Keratinocyte (primary cell): ENCODE measurements at regions not wholly inside any gene's neighbourhood (a gene's known extent, or its start where the extent isn't known, plus 50 kb on each side); places are given as distances from the start of the nearest gene placed in this dataset.

ENCODE experiments used
- EZH2 ChIP-seq: IDR thresholded peaks from one replicate; pipeline ENCODE4 v1.6.1; 2012; ENCODE audit warnings: inconsistent platforms, mild to moderate bottlenecking, low read length, moderate library complexity
- TF ChIP-seq, protein P1 (sequence below), 3 experiments: IDR thresholded peaks in 1 of 3; conservative IDR thresholded peaks in 1 of 3; optimal IDR thresholded peaks in 1 of 3; 2 replicates in 2 of 3; 3 replicates in 1 of 3; pipeline versions ENCODE3 to v1.5.1; 2011; ENCODE audit warnings: low read length in 3 of 3, mild to moderate bottlenecking in 3 of 3, moderate library complexity in 2 of 3, control low read depth in 1 of 3, inconsistent platforms in 1 of 3; ENCODE audit not compliant: insufficient read depth in 2 of 3; ENCODE audit errors: extremely low read depth in 1 of 3

- TF ChIP-seq, protein P1, sequence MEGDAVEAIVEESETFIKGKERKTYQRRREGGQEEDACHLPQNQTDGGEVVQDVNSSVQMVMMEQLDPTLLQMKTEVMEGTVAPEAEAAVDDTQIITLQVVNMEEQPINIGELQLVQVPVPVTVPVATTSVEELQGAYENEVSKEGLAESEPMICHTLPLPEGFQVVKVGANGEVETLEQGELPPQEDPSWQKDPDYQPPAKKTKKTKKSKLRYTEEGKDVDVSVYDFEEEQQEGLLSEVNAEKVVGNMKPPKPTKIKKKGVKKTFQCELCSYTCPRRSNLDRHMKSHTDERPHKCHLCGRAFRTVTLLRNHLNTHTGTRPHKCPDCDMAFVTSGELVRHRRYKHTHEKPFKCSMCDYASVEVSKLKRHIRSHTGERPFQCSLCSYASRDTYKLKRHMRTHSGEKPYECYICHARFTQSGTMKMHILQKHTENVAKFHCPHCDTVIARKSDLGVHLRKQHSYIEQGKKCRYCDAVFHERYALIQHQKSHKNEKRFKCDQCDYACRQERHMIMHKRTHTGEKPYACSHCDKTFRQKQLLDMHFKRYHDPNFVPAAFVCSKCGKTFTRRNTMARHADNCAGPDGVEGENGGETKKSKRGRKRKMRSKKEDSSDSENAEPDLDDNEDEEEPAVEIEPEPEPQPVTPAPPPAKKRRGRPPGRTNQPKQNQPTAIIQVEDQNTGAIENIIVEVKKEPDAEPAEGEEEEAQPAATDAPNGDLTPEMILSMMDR (optimal IDR thresholded peaks at IDR 0.05 in 1 of 3, IDR thresholded peaks at IDR 0.05 in 1 of 3, conservative IDR thresholded peaks at IDR 0.05 in 1 of 3; ENCODE audit: extremely low read depth in 1 of 3, insufficient read depth in 2 of 3, low read length in 3 of 3): no peak
- TF ChIP-seq EZH2: no peak
Observed at GRCh38 chr3:124298301-124298700, 306.4 kb upstream of the ROPN1 start.
